GM21528 (cell line): ENCODE measurements at regions not wholly inside any gene's neighbourhood (a gene's known extent, or its start where the extent isn't known, plus 50 kb on each side); places are given as distances from the start of the nearest gene placed in this dataset.

Source experiments
- ATAC-seq: cut with Tn5 transposase; IDR thresholded peaks from one replicate; pipeline ENCODE4 v1.9.1; 2021; ENCODE audit warnings: mild to moderate bottlenecking, moderate library complexity; ENCODE audit not compliant: unreplicated experiment, low FRiP score

- no peak for ATAC-seq
These were observed 796.7 kb upstream of the CELF4 start for GRCh38 chr18:38362286-38362792.

- ATAC-seq: no peak
These were observed 793.4 kb upstream of the CELF4 start for GRCh38 chr18:38358805-38359657.

DNA sequence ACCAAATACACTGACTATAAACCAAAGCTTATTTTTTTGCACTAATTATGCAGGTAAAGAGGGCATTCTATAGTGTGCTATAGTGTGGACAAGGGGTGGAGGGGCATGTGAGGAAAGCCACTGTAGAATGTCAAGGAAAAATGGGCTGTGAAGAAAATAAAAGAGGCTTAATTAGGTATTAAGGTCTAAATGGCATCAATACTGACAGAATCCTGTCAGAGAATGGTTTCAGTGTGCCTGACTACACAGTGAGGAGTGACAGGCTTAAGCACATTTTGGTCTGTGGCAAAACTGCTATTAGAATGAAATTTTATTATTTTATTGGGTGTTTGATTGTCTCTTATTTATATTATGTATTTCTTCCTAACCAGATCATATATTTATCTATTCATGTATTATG is 787.6 kb upstream of the CELF4 start:
- no peak for ATAC-seq

DNA sequence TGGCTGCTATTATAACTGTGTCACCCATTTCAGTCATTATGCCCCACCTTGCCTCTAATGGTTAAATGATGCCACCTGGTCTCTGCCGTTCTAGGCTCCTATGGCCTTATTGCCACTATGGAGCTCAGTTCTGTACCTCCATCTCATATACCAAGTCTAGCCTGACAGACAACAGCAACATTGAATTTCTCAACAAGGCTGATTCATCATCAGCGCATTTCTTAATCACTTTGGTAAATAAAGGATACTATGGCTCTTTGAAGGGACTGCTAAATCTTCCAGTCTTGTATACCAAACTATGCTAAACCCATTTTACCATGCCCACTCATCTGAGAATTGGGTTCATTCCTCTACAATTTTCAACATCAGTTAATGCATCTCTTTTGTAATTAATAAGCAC is 784.5 kb upstream of the CELF4 start:
- ATAC-seq: no peak

DNA sequence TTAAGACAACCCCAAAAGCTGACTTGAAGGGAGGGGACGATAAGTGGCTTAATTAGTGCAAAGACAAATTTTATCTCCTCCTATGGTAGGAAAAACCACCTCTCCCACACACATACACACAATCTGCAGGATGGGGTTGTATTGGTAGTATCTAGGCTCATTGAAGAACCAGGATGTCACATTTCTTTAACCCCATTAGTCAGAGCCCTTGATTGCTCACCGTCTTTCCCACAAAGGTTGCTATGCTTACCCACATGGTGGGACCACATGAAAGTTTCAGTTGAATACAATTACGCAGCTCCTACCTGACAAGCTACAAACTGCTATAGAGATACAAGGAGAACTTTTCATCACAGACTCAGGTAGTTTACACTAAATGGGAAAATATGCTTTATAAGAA is 765.0 kb upstream of the CELF4 start:
- no peak for ATAC-seq

- ATAC-seq: no peak
These were observed 763.5 kb upstream of the CELF4 start for GRCh38 chr18:38329145-38329544.

GRCh38 chr18:38322206-38322605 is 756.6 kb upstream of the CELF4 start:
- no peak for ATAC-seq

DNA sequence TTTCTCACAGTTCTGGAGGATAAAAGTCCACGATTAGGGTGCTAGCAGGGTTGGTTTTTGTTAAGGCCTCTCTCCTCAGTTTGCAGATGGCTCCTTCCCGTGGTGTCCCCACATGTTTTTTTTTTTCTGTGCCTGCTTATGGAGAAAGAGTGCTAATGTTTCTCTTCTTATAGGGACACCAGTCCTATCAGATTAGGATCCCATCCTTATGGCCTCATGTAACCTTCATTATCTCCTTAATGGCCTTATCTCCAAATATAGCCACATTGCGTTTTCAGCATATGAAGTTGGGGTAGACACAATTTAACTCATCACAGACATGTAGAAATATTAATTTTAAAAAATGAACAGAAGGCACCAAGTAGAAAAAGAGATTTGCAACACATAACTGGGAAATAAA is 755.7 kb upstream of the CELF4 start:
- no peak for ATAC-seq

- ATAC-seq: no peak
These were observed 752.8 kb upstream of the CELF4 start for GRCh38 chr18:38318416-38318815.

- ATAC-seq: no peak
These were observed 748.2 kb upstream of the CELF4 start for GRCh38 chr18:38313831-38314230.

- no peak for ATAC-seq
These were observed 746.9 kb upstream of the CELF4 start for GRCh38 chr18:38312532-38312931.

GRCh38 chr18:38310936-38311335 is 745.3 kb upstream of the CELF4 start:
- ATAC-seq: no peak

DNA sequence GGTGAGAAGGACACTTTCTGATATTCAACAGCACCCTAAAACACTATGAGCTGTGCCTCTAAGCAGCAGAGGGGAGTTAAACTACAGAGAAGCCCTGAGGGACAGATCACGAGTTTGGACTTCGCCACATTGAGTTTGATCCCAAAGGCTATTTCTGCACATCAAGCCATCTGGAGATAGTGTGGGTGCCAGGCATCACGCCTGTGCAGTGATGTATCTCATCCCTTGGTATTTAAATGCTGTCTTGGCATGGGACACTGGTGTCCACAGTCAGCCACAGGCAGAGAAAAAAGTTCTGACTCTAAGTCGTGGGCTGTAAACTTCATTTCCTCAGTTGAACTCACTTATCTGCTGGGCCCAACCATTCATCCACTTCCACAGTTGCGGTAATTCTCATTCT is 742.3 kb upstream of the CELF4 start:
- ATAC-seq: no peak

DNA sequence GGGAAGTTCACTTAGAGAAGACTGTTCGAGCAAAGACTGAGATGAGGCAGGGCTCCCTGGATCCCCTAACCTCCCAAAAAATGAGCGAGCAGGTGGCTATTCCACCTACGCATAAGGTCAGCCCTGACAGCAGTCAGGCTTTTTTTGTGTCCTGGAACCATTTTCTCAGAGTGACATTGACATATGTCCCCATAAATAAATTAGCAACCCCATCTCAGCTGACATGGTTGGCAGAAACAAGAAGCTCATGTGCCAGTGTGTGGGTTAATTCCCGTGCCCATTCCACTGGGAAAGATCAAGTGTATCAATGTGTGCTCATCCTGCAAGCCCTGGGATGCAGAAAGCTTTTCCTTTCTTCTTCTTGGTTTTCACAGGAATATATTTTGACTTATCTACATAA is 740.4 kb upstream of the CELF4 start:
- ATAC-seq: no peak

- no peak for ATAC-seq
These were observed 736.0 kb upstream of the CELF4 start for GRCh38 chr18:38301621-38302020.

- no peak for ATAC-seq
These were observed 732.3 kb upstream of the CELF4 start for GRCh38 chr18:38297910-38298309.

- ATAC-seq: no peak
These were observed 724.6 kb upstream of the CELF4 start for GRCh38 chr18:38290229-38290628.

DNA sequence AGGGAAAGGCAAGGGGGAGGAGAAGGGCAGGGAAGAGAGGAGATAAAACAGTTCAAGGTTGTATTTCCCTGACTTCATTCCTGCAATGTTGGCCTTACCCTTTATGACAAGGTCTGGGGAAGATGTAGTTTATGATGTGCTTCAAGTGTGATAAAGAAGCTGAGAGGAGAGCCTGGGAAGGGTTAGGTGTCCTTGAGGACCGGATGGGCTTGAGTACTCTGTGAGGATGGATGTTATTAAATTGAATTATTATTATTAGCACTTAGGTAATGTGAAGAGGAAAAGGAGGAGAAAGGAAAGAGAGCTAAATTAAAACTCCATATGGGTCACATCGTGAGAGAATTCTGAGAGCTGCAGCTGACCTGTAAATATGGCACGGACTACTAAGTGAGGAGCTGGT is 719.4 kb upstream of the CELF4 start:
- no peak for ATAC-seq

DNA sequence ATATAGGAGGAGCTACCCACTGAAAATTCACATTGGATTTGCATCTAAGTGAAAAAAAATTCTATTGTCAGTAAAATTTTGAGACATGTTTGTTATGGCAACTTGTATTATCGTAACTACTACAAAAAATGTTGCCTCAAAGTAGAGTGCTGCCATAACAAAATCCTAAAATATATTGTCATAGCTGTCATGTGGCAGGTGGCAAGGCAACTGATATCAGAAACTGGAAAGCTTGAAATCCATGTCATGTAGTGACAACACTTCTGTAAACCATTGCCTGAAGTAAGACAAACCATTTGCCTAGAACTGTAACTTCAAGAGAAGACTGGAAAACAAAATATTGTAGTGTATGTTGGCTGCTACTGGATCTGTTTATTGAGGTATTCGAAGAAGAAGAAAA is 697.5 kb upstream of the CELF4 start:
- ATAC-seq: no peak

DNA sequence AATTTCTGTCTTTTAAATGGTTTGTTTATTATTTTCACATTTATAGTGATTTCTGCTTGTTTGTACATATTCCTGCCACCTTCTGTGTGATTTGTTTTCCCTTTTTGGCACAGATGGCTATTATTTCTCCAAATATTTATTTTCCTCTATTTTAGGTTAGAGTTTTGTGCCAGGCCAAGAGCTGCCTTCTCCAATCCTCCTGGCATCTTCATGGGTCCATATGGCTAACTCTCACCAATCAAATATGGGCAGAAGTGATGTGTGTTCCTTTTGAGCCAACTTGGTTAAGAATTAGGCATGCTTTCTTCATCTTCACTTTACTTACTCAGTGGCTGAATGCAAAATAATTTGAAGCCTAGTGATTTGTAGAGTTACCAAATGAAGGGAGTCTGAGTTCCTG is 697.1 kb upstream of the CELF4 start:
- no peak for ATAC-seq

GRCh38 chr18:38257661-38258060 is 692.1 kb upstream of the CELF4 start:
- ATAC-seq: no peak

- no peak for ATAC-seq
These were observed 690.8 kb upstream of the CELF4 start for GRCh38 chr18:38256366-38256765.
